ENCODE measurements at regions not wholly inside any gene's neighbourhood (a gene's known extent, or its start where the extent isn't known, plus 50 kb on each side); places are given as distances from the start of the nearest gene placed in this dataset.

GRCh38 chr13:79691826-79692225 is 210.9 kb downstream of the NDFIP2 start:
- no peak overlapping the region for H3K4me3 ChIP-seq (ENCODE audit: low read depth, low read length)
- TF ChIP-seq CTCF (IDR thresholded peaks at IDR 0.05; ENCODE audit: low read depth, low read length): no peak

DNA sequence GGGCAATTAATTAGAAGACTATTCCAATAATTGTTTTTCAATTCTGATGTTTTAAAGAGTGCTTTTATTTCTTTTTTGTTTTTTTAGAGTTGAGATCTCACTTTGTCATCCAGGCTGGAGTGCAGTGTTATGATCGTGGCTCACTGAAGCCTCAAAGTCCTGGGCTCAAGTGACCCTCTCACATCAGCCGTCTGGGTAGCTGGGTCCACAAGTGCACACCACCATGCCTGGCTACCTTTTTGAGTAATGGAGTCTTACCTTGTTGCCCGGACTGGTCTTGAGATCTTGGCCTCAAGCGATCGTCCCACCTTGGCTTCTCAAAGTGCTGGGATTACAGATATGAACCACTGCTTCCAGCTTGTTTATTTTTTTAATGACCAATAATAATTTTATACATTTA is 207.8 kb downstream of the NDFIP2 start:
- H3K4me3 ChIP-seq (ENCODE audit: low read depth, low read length): no peak overlapping the region
- no peak for TF ChIP-seq CTCF (IDR thresholded peaks at IDR 0.05; ENCODE audit: low read depth, low read length)

- H3K4me3 ChIP-seq (ENCODE audit: low read depth, low read length): no peak overlapping the region
- no peak for TF ChIP-seq CTCF (IDR thresholded peaks at IDR 0.05; ENCODE audit: low read depth, low read length)
Measured at GRCh38 chr13:79686441-79686840, 205.5 kb downstream of the NDFIP2 start.

DNA sequence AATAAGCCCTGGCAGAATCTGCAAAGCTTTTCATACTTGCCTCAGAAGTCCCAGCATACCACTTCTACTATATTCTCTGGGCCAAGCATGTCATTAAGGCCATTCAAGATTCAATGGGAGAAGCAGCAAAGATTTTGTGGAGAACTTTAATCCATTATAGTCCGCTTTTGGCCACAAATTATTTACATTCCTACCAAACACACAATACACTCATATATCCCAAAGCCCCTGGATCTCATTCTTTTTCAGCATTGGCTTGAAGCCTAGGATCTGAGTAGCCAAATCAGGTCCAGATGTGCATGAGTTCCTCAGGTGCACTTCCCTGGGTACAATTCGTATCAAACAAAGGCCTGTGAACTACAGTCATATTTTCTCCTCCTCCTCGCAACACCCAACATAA is 203.4 kb downstream of the NDFIP2 start:
- TF ChIP-seq CTCF (IDR thresholded peaks at IDR 0.05; ENCODE audit: low read depth, low read length): no peak
- H3K4me3 ChIP-seq (ENCODE audit: low read depth, low read length): no peak overlapping the region

DNA sequence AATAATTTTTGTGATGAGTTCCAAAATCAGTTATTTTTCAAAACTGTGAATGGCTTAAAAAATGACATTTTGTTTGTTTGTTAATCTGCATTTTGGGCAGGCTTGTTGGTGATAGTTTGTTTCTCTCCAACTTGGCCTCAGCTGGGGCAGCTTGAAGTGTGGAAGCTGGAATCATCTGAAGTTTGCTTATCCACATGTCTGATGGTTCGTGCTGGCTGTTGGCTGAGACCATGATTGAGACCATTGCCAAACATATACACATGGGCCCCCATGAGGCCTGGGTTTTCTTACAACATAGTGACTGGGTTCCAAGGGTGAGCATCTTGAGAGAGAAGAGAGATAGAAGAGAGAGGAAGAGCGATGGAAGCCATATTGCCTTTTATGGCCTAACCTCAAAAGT is 201.2 kb downstream of the NDFIP2 start:
- no peak for TF ChIP-seq CTCF (IDR thresholded peaks at IDR 0.05; ENCODE audit: low read depth, low read length)
- H3K4me3 ChIP-seq (ENCODE audit: low read depth, low read length): no peak overlapping the region

DNA sequence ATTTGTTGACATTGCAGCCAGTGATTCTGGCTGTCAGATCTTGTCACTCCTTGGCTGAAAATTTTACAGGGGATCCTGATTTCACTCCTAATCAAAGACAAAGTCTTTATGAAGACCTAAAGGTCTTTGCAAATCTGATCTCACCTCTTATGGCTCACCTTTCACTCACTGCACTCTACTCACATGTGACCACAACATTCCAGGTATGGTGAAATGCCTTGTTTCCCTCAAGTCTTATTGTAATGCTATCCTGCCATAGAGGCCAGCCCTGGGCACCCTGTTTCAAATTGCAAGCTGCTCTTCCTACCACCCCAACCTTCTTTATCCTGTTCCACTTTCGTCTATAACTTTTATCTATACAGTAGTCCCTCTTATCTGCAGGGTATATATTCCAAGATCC is 200.1 kb downstream of the NDFIP2 start:
- no peak for TF ChIP-seq CTCF (IDR thresholded peaks at IDR 0.05; ENCODE audit: low read depth, low read length)
- no peak overlapping the region for H3K4me3 ChIP-seq (ENCODE audit: low read depth, low read length)

- no peak for TF ChIP-seq CTCF (IDR thresholded peaks at IDR 0.05; ENCODE audit: low read depth, low read length)
Measured at GRCh38 chr13:79680485-79680884, 199.5 kb downstream of the NDFIP2 start.

More at GRCh38 chr13:79680485-79680884, 199.5 kb downstream of the NDFIP2 start:
- no peak overlapping the region for H3K4me3 ChIP-seq (ENCODE audit: low read depth, low read length)

Measured in WI38 (cell line).